Forelimb muscle (tissue), 1 donor: ENCODE measurements at regions not wholly inside any gene's neighbourhood (a gene's known extent, or its start where the extent isn't known, plus 50 kb on each side); places are given as distances from the start of the nearest gene placed in this dataset.

Experiments
- DNase-seq: peaks from one replicate; pipeline ENCODE4 v3.0.0-alpha.2; 2013; ENCODE audit warnings: low read depth

GRCh38 chr18:73735836-73736235 is 411.8 kb downstream of the FBXO15 start:
- DNase-seq: no peak

- no peak for DNase-seq
These were observed 413.8 kb downstream of the FBXO15 start for GRCh38 chr18:73733806-73734314.

DNA sequence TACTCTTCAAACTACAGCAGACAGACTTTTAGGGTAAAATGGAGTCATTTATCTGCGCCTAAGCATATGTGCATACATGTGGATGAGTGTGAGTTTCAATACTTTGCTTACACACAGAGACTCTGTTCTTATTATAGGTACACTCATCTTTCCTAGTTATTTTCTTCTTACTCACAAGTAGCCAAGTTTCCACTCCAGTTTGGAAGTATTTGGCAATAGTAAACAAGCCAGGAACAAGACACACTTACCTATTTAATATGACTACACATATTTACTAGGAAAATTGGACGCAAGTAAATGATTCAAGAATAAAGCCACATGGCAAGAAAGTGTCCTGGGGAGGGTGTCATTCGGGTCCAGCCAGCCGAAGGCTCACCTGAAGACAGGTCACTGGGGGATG is 414.3 kb downstream of the FBXO15 start:
- no peak for DNase-seq

DNA sequence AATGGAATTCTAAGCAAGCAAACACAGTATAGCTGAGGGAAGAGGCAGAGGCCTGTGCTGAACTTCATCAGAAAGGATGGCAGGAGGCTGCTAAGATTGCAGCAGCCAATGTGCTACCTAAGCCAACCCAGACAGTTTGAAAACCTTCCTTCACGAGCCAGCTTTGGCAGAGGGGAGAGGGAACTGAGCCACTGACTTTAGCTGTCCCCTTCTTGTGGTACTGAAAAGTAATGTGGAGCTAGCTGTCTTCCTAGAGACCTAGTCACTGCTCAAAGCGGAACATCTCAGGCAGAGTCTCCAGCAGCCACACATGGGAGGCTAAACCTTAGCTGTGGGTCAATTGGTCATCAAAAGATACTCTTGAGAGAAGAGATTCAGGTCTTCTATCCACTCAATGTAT is 419.0 kb downstream of the FBXO15 start:
- DNase-seq: no peak

GRCh38 chr18:73724958-73725357 is 422.7 kb downstream of the FBXO15 start:
- DNase-seq: no peak

GRCh38 chr18:73719611-73720010 is 428.0 kb downstream of the FBXO15 start:
- no peak for DNase-seq

- no peak for DNase-seq
These were observed 430.1 kb downstream of the FBXO15 start for GRCh38 chr18:73717570-73717969.

- no peak for DNase-seq
These were observed 432.4 kb downstream of the FBXO15 start for GRCh38 chr18:73715210-73715670.

DNA sequence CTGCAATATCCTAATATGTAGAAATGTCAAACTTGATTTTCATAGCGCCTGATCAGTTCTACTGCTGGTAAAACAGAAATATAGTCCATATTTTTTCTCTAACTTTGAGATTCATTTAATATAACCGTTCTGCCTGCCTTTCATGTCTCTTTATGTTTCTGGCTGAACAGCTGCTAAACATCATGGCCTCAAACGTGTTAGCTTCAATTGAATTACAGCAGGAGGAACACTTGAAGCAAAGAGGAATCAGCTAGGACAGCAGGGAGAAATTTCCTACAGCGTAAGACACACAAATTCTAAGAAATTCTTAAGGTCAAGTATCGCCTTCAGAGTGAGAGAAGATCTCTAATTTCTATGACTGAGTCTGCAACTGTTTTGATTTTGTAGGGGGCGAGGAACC is 433.2 kb downstream of the FBXO15 start:
- DNase-seq: no peak

- DNase-seq: no peak
These were observed 436.4 kb downstream of the FBXO15 start for GRCh38 chr18:73711256-73711655.

DNA sequence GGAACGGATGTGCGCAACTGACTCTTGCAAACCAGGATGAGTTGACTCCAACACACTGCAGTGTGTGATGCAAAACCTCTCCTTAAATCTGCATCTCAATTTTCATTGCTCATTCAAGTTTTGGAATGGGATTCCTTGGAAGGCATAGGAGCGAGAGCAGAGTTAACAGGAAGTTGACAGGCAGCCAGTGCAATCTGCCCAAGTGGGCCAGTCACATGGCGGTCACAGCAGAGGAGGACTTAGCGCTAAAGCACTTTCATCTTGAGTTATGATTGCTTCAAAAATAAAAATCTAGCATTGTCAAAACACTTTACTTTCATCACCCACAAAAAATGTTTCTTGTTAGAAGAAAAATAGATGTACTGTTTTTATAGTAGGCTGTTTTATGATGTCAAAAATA is 439.0 kb downstream of the FBXO15 start:
- no peak for DNase-seq

DNA sequence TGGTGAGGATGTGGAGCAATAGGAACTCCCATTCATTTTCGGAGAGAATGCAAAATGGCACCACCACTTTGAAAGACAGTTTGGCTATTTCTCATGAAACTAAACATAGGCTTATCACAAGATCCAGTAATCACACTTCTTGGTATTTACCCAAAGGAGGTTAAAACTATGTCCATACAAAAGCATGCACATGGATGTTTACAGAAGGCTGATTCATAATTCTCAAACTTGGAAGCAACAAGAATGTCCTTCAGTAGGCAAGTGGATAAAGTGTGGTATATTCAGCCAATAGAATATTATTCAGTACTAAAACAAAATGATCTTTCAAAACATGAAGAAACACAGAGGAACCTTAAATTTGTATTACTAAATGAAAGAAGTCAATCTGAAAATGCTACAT is 440.6 kb downstream of the FBXO15 start:
- no peak for DNase-seq

- DNase-seq: no peak
These were observed 450.3 kb downstream of the FBXO15 start for GRCh38 chr18:73697353-73697752.

DNA sequence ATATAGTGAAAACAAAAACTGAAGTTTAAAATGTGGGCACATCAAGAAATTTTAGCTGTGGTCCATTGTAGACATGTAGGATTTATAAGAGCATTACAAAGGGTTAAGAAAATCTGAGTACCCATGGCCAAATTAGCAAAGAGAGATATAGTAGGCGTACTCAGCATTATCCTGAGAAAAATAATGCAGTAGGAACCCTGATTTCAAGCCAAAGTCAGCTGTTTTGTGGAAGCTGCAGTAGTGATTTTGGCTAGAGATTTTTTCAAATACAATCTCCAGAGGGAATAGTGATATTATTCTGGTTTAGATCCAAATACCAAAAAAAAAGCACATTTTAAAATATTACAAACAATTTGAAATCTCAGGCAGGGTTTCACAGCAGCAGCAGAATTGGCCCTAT is 450.9 kb downstream of the FBXO15 start:
- no peak for DNase-seq

DNA sequence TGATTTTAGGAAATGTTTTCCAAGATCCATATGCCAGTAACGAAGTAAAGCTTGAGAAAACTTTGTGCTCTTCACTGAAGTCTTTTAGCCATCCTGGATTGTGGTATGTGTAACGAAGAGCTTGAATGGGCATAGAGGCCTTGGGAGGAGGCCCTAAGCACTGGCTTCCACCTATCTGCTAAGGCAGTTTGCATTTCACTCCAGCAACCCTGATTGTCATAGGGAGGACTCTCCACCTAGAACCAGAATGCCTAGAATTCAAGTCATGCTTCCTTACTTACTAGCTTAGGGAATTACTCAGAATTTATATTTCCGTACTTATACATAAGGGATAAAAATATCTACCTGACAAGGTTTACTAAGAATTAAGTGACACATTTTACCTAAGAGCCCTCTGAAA is 451.5 kb downstream of the FBXO15 start:
- DNase-seq: no peak

- no peak for DNase-seq
These were observed 454.5 kb downstream of the FBXO15 start for GRCh38 chr18:73693091-73693490.

DNA sequence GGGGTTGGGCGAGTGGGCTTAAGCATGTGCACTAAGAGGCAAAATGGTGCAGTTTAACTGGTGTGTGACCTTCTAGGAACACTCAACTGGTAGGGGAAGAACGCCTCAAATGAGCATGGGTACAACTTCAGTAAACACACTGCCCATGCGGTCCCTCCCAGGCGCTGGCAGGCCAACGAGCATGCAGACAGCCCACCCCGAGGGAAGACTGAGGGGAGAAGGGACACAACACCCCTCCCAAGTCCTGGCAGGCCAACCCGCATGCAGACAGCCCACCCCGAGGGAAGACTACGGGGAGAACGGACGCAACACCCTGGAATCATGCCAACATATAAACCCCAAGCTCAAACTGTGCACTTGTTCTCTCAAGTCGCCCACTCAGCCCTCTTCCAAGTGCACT is 456.0 kb downstream of the FBXO15 start:
- no peak for DNase-seq

DNA sequence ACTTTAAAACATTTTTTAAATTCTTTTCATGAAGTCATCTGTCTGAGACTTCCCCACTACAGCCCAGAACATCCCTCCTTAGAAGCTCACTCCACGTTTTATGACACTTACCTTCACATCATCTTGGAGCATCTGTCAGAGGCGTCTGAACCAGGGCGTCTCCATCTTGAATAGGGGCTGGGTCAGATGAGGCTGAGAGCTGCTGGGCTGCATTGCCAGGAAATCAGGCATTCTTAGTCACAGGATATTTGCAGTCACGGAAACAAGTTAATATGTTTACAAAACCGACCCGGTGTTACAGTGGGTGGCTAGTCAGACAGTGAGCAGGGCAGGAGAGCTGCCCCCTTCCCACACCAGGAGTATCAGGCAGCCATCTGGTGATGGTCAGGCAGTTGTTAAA is 456.5 kb downstream of the FBXO15 start:
- DNase-seq: no peak

DNA sequence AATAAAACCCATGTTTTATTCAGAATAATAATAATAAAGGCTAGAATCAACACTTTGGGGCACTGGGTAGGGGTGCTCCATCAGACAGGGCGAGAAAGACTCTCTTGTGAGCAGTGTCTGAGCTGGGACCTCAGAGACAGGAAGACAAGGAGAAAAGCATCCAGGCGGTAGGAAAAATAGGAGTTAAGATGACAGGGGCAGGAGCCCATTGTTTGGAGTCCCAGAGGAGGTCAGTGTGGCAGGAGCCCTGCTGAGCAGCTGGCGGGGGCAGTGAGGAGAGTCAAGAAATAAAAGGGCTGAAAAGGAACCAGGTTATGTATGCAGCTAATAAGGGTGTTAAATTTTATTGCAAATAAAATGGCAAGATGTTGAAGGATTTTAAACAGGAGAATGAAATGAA is 457.4 kb downstream of the FBXO15 start:
- no peak for DNase-seq

DNA sequence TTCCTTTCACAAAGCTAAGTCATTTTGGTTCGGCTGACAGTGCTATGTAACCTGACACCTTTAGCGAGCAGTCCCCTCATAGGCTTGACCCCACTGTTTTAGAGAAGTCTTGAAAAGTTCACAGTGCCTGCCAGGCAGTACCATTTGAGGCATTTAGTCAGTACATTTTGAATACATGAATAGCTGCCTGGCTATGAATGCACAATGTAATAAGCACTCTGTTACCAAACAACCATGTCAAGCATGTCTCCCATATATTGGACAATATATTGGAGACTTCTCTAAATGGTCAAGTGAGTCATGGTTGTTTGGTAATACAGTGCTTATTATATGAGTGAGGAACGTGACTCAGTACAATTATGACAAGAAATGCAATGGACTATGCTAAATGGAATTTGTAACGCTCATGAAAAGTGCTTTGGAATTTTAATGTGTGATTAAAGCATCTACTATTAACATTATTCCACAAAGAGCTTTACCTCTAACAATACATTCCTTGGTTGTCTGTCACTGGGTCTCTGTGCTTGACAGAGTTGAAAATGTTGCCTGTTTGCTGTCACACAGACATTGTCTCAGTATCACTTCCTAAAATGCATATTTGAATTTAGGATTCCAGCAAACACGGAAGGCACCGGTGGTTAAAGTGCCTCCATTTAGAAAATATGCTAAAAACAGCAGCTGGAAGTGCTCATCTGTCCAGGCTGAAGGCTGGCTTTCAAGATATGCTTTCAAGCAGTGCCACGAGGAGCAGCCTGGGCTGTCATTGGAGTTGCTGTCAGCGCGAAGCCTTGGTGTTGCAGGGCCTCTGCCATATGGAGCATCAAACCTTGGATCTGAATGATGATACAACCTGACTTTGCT is 458.6 kb downstream of the FBXO15 start:
- no peak for DNase-seq

- DNase-seq: no peak
These were observed 459.5 kb downstream of the FBXO15 start for GRCh38 chr18:73688161-73688560.

DNA sequence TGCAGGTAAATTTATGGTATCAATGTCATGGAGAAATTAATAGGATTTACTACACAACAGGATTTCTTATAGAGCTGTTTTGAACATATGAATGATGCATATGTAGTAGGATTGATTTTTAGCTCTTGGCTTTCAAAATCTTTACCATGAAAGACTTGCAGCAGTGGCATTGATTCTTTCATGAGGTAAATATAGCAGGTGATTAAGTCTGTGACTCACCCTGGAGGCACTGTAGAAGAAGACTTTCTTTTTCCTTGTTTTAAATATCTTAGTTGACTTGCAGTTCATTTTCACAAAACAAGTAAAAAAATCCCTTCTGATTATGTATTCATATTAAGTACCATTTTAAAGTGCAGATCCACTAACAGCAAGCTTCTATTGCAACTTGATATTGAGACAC is 463.0 kb downstream of the FBXO15 start:
- DNase-seq: no peak

DNA sequence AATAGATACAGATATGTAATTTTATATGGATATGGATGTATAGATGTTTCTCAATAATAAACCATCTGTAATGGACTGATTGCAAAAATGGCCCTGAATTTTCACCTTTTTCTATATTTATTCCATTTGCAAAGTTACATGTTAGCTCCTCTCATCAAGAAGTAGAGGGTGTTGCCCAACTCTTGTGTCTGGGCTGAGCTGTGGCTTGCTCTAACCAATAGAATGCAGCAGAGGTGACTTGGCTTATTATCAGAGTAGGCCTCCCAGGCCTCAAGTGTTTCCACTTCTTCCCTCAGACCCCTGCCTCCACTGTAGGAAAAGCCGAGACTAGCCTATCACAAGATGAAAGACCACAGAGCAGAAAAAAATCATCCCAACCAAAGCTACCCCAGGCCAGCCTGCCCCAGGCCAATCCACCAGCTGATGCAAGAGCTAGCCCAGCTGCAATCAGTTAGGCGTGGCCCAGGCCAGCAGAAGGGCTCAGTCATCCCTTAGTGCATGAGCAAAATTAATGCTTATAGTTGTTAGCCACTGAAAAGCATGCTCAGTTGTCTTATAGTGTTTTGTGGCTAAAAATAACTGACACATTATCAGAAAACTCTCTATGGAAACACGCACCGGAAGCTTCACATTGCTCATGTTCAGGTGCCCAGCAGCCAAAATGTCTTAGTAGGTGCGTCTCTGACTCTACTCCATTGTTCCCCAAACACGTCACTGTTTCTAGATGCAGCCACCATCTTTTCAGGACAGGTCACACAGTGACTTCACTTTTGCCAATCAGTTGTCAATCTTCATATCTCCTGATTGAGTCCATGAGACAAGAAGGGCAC is 464.0 kb downstream of the FBXO15 start:
- DNase-seq: no peak
